Activated CD8-positive, alpha-beta memory T cell treated with anti-CD3 and anti-CD28 coated beads, Interleukin-2, amount 50 U/mL, for 4 hours (primary cell): ENCODE measurements at regions not wholly inside any gene's neighbourhood (a gene's known extent, or its start where the extent isn't known, plus 50 kb on each side); places are given as distances from the start of the nearest gene placed in this dataset.
"Not testable (repeated sequence)": the region's sequence is repeated elsewhere in the genome, so short reads cannot be mapped to it uniquely, and the experiment has no call there.

ENCODE experiments used
- DNase-seq: peaks from one replicate; pipeline ENCODE4 v3.0.0-alpha.2; 2020

- no peak for DNase-seq
Measured at GRCh38 chr18:73384246-73384645, 516.5 kb upstream of the NETO1 start.

- DNase-seq: no peak
Measured at GRCh38 chr18:73381699-73382036, 513.9 kb upstream of the NETO1 start.

- no peak for DNase-seq
Measured at GRCh38 chr18:73381016-73381698, 513.4 kb upstream of the NETO1 start.

- DNase-seq: no peak
Measured at GRCh38 chr18:73366713-73367112, 498.9 kb upstream of the NETO1 start.

GRCh38 chr18:73365018-73365417 is 497.2 kb upstream of the NETO1 start:
- DNase-seq: no peak

- no peak for DNase-seq
Measured at GRCh38 chr18:73355121-73355520, 487.3 kb upstream of the NETO1 start.

GRCh38 chr18:73352546-73352945 is 484.8 kb upstream of the NETO1 start:
- DNase-seq: no peak

- DNase-seq: no peak
Measured at GRCh38 chr18:73340135-73340977, 472.6 kb upstream of the NETO1 start.

- DNase-seq: no peak
Measured at GRCh38 chr18:73331212-73331772, 463.5 kb upstream of the NETO1 start.

GRCh38 chr18:73330106-73330505 is 462.3 kb upstream of the NETO1 start:
- not testable (repeated sequence) for DNase-seq

GRCh38 chr18:73324187-73324831 is 456.5 kb upstream of the NETO1 start:
- not testable (repeated sequence) for DNase-seq

- no peak for DNase-seq
Measured at GRCh38 chr18:73318739-73319479, 451.1 kb upstream of the NETO1 start.

GRCh38 chr18:73316513-73316912 is 448.7 kb upstream of the NETO1 start:
- DNase-seq: no peak

- DNase-seq: no peak
Measured at GRCh38 chr18:73315381-73315780, 447.6 kb upstream of the NETO1 start.

GRCh38 chr18:73313476-73313875 is 445.7 kb upstream of the NETO1 start:
- no peak for DNase-seq

GRCh38 chr18:73296686-73297085 is 428.9 kb upstream of the NETO1 start:
- no peak for DNase-seq

- DNase-seq: no peak
Measured at GRCh38 chr18:73292156-73292555, 424.4 kb upstream of the NETO1 start.

- DNase-seq: no peak
Measured at GRCh38 chr18:73288813-73289212, 421.0 kb upstream of the NETO1 start.

- no peak for DNase-seq
Measured at GRCh38 chr18:73286584-73286983, 418.8 kb upstream of the NETO1 start.

- no peak for DNase-seq
Measured at GRCh38 chr18:73283788-73284187, 416.0 kb upstream of the NETO1 start.

- DNase-seq: no peak
Measured at GRCh38 chr18:73283032-73283431, 415.2 kb upstream of the NETO1 start.

- no peak for DNase-seq
Measured at GRCh38 chr18:73279498-73279897, 411.7 kb upstream of the NETO1 start.
